A549 (cell line): ENCODE measurements at regions not wholly inside any gene's neighbourhood (a gene's known extent, or its start where the extent isn't known, plus 50 kb on each side); places are given as distances from the start of the nearest gene placed in this dataset.

Experiments
- ATAC-seq, 2 experiments: fragments of 200-7000 bp in 1 of 2; fragments of >200 bp in 1 of 2; cut with Nextera tagmentation in 1 of 2; cut with Tn5 transposase in 1 of 2; 3 replicates each; pipeline versions ENCODE4 v1.8.0 to v1.9.1; 2018 to 2020; ENCODE audit warnings: mild to moderate bottlenecking in 1 of 2, moderate library complexity in 1 of 2
- CTCF ChIA-PET: fragments of 300-600 bp; sonication (Branson Sonifier 250); formaldehyde crosslinking; extraction: SDS; loops from one replicate; lab custom pipeline; 2021; ENCODE audit warnings: antibody characterized with exemption, inconsistent platforms; lab: Yijun Ruan, JAX
- POLR2A ChIA-PET: fragments of 350-600 bp; formaldehyde crosslinking; extraction: SDS; loops from one replicate; lab custom pipeline; 2021; ENCODE audit warnings: antibody characterized with exemption, inconsistent platforms; lab: Yijun Ruan, JAX
- DNase-seq, 2 experiments: peaks; one replicate each; pipeline versions ENCODE4 v3.0.0 to v3.0.0-alpha.2; 2011 to 2016; ENCODE audit warnings: low read depth in 1 of 2, low spot score in 1 of 2
- FAIRE-seq: peaks from 2 replicates; lab custom pipeline; 2011; peaks lifted over from hg19 to GRCh38; lab: Jason Lieb, UNC
- H3K27ac ChIP-seq, 2 experiments: fragments of >200 bp; sonication (Bioruptor Twin); formaldehyde crosslinking; 3 replicates each; pipeline ENCODE4 v1.5.1; 2016 to 2017
- H3K4me1 ChIP-seq: fragments of >200 bp; sonication (Bioruptor Twin); formaldehyde crosslinking; 3 replicates; pipeline ENCODE4 v1.6.1; 2016
- H3K4me2 ChIP-seq: fragments of >200 bp; sonication (Bioruptor Twin); formaldehyde crosslinking; 3 replicates; pipeline ENCODE4 v1.6.1; 2016
- H3K4me3 ChIP-seq: fragments of >200 bp; sonication (Bioruptor Twin); formaldehyde crosslinking; 3 replicates; pipeline ENCODE4 v1.5.1; 2016
- H3K9me3 ChIP-seq: fragments of >200 bp; sonication (Bioruptor Twin); formaldehyde crosslinking; 3 replicates; pipeline ENCODE4 v1.6.1; 2016
- ATOH8 ChIP-seq: fragments of 250-450 bp; sonication (Bioruptor Pico); IDR thresholded peaks from 2 replicates; pipeline ENCODE4 v1.5.0; 2020; ENCODE audit warnings: low read depth, mild to moderate bottlenecking, moderate library complexity
- BCL3 ChIP-seq: fragments of >200 bp; sonication (Bioruptor Twin); formaldehyde crosslinking; IDR thresholded peaks from 3 replicates; pipeline ENCODE4 v1.6.1; 2016
- CHD2 ChIP-seq: fragments of 150-350 bp; IDR thresholded peaks from 2 replicates; pipeline ENCODE4 v1.6.1; 2014; ENCODE audit warnings: low read length; ENCODE audit not compliant: partially characterized antibody
- CHD4 ChIP-seq: fragments of 200-600 bp; sonication (generic); IDR thresholded peaks from 2 replicates; pipeline ENCODE4 v1.6.1; 2016; ENCODE audit warnings: antibody characterized with exemption, mild to moderate bottlenecking, borderline replicate concordance
- CTCF ChIP-seq: fragments of >200 bp; sonication (Bioruptor Twin); formaldehyde crosslinking; IDR thresholded peaks from 3 replicates; pipeline ENCODE4 v1.5.1; 2016
- E2F6 ChIP-seq: IDR thresholded peaks from 2 replicates; pipeline ENCODE4 v1.6.1; 2012; ENCODE audit warnings: low read depth, borderline replicate concordance
- EHF ChIP-seq: fragments of 250-450 bp; sonication (Bioruptor Pico); IDR thresholded peaks from 2 replicates; pipeline ENCODE4 v1.5.0; 2020; ENCODE audit warnings: mild to moderate bottlenecking
- EP300 ChIP-seq, 2 experiments: fragments of >200 bp; sonication (Bioruptor Twin); formaldehyde crosslinking; IDR thresholded peaks; 2 replicates in 1 of 2; 3 replicates in 1 of 2; pipeline ENCODE4 v1.6.1; 2016 to 2017
- ESRRA ChIP-seq: fragments of 150-350 bp; IDR thresholded peaks from 2 replicates; pipeline ENCODE4 v1.6.1; 2014; ENCODE audit warnings: mild to moderate bottlenecking, low read length, borderline replicate concordance
- FOSB ChIP-seq: fragments of 250-450 bp; sonication (Bioruptor Pico); IDR thresholded peaks from 2 replicates; pipeline ENCODE4 v1.5.0; 2020; ENCODE audit warnings: mild to moderate bottlenecking, moderate library complexity
- GATA3 ChIP-seq: IDR thresholded peaks from 2 replicates; pipeline ENCODE4 v1.6.1; 2012; ENCODE audit warnings: borderline replicate concordance
- HMGXB4 ChIP-seq: fragments of 250-450 bp; sonication (Bioruptor Pico); IDR thresholded peaks from 2 replicates; pipeline ENCODE4 v1.5.0; 2021; ENCODE audit warnings: mild to moderate bottlenecking, moderate library complexity, borderline replicate concordance
- HOXA7 ChIP-seq: fragments of 250-450 bp; sonication (Bioruptor Pico); IDR thresholded peaks from 2 replicates; pipeline ENCODE4 v1.5.0; 2020; ENCODE audit warnings: mild to moderate bottlenecking, moderate library complexity
- HOXB5 ChIP-seq: fragments of 250-450 bp; sonication (Bioruptor Pico); IDR thresholded peaks from 2 replicates; pipeline ENCODE4 v1.5.0; 2020; ENCODE audit warnings: mild to moderate bottlenecking, moderate library complexity
- KDM1A ChIP-seq: fragments of 200-600 bp; sonication (generic); IDR thresholded peaks from 2 replicates; pipeline ENCODE4 v1.6.1; 2016; ENCODE audit warnings: low read depth, mild to moderate bottlenecking
- NPAS2 ChIP-seq: fragments of 250-450 bp; sonication (Bioruptor Pico); IDR thresholded peaks from 2 replicates; pipeline ENCODE4 v1.8.0; 2022; ENCODE audit warnings: mild to moderate bottlenecking, moderate library complexity, borderline replicate concordance
- PHF8 ChIP-seq: fragments of 200-600 bp; sonication (generic); IDR thresholded peaks from 2 replicates; pipeline ENCODE4 v1.6.1; 2016; ENCODE audit warnings: low read depth, mild to moderate bottlenecking, antibody characterized with exemption, moderate library complexity, borderline replicate concordance
- POLR2A ChIP-seq: IDR thresholded peaks from 2 replicates; pipeline ENCODE4 v1.6.1; 2012; ENCODE audit warnings: mild to moderate bottlenecking, low read length
- RAD21 ChIP-seq, 2 experiments: fragments of >200 bp in 1 of 2; sonication (Bioruptor Twin) in 1 of 2; formaldehyde crosslinking in 1 of 2; IDR thresholded peaks in 1 of 2; conservative IDR thresholded peaks in 1 of 2; 2 replicates in 1 of 2; 3 replicates in 1 of 2; pipeline ENCODE4 v1.6.1; 2012 to 2018; ENCODE audit warnings: inconsistent platforms in 1 of 2
- RCOR1 ChIP-seq: fragments of 150-350 bp; IDR thresholded peaks from 2 replicates; pipeline ENCODE4 v1.6.1; 2014; ENCODE audit warnings: antibody characterized with exemption, low read length, low read depth
- REST ChIP-seq: fragments of 200-600 bp; sonication (generic); IDR thresholded peaks from 2 replicates; pipeline ENCODE4 v1.6.1; 2016; ENCODE audit warnings: antibody characterized with exemption, mild to moderate bottlenecking, moderate library complexity
- RNF2 ChIP-seq: fragments of 200-600 bp; sonication (generic); IDR thresholded peaks from 2 replicates; pipeline ENCODE4 v1.6.1; 2016; ENCODE audit warnings: low read depth, mild to moderate bottlenecking, antibody characterized with exemption, moderate library complexity, borderline replicate concordance
- SMC3 ChIP-seq: fragments of >200 bp; sonication (Bioruptor Twin); formaldehyde crosslinking; IDR thresholded peaks from 3 replicates; pipeline ENCODE4 v1.6.1; 2018; ENCODE audit warnings: inconsistent platforms
- ZNF302 ChIP-seq: fragments of 250-450 bp; sonication (Bioruptor Pico); IDR thresholded peaks from 2 replicates; pipeline ENCODE4 v1.9.0; 2021; ENCODE audit warnings: inconsistent platforms, mild to moderate bottlenecking, moderate library complexity
- ZSCAN20 ChIP-seq: fragments of 250-450 bp; sonication (Bioruptor Pico); IDR thresholded peaks from 2 replicates; pipeline ENCODE4 v1.8.0; 2022; ENCODE audit warnings: mild to moderate bottlenecking, moderate library complexity
- WGBS: methylation state at CpG from one replicate; pipeline ENCODE4 v1.1.6; 2017; ENCODE audit errors: missing lambda C conversion rate; 5-methylcytosine and 5-hydroxymethylcytosine counted together

- CTCF ChIA-PET, result no interaction called here
- ATAC-seq (no peak), DNase-seq (no peak), FAIRE-seq (no peak)
- Histone ChIP-seq H3K27ac (no peak overlapping the region), H3K9me3 (no peaks in the 10 kb centered on the region), H3K4me2 (no peak overlapping the region), H3K4me3 (no peak overlapping the region), H3K4me1 (no peaks in the 10 kb centered on the region)
- 39% methylated on average over 6 of the region's 6 CpGs for WGBS
- TF ChIP-seq BCL3, result no peak
- TF ChIP-seq KDM1A, result no peak
- TF ChIP-seq ESRRA, result no peak
- no peak for TF ChIP-seq POLR2A
- no peak for TF ChIP-seq FOSB (CRISPR knock-in tag)
- TF ChIP-seq EP300 (IDR thresholded peaks at IDR 0.05), result no peak
- no peak for TF ChIP-seq ATOH8 (CRISPR knock-in tag)
- TF ChIP-seq GATA3, result no peak
- no peak for TF ChIP-seq PHF8
- no peak for TF ChIP-seq REST
- TF ChIP-seq NPAS2 (CRISPR knock-in tag), result no peak
- TF ChIP-seq CTCF, result no peak
- no peak for TF ChIP-seq SMC3
- POLR2A ChIA-PET, result no interaction called here
Measured at GRCh38 chr18:67455890-67456501, 60.5 kb downstream of the DSEL start.

GRCh38 chr18:67453901-67454300 is 62.6 kb downstream of the DSEL start:
- FAIRE-seq (no peak), ATAC-seq (no peak), DNase-seq (no peak)
- ChIA-PET CTCF (no interaction called here), POLR2A (no interaction called here)
- WGBS, result 21% methylated on average over 2 of the region's 2 CpGs
- Histone ChIP-seq H3K4me3 (no peak overlapping the region), H3K4me2 (no peak overlapping the region), H3K4me1 (no peaks in the 10 kb centered on the region), H3K27ac (no peak overlapping the region), H3K9me3 (no peaks in the 10 kb centered on the region)
- TF ChIP-seq HOXA7 (CRISPR knock-in tag) (no peak), ZSCAN20 (CRISPR knock-in tag) (no peak), RCOR1 (no peak), CHD4 (no peak), HMGXB4 (CRISPR knock-in tag) (no peak), E2F6 (no peak), ATOH8 (CRISPR knock-in tag) (no peak), RNF2 (no peak), ZNF302 (CRISPR knock-in tag) (no peak), EHF (CRISPR knock-in tag) (no peak), SMC3 (no peak), HOXB5 (CRISPR knock-in tag) (no peak), CHD2 (no peak), RAD21 (conservative IDR thresholded peaks at IDR 0.05 in 1 of 2, IDR thresholded peaks at IDR 0.05 in 1 of 2) (no peak)
